Stimulated activated CD8-positive, alpha-beta memory T cell treated with anti-CD3 and anti-CD28 coated beads, Interleukin-12 subunit alpha, Interleukin-12 subunit beta, amount 100 ng/mL, for 4 hours (primary cell): ENCODE measurements at regions not wholly inside any gene's neighbourhood (a gene's known extent, or its start where the extent isn't known, plus 50 kb on each side); places are given as distances from the start of the nearest gene placed in this dataset.
"Not testable (repeated sequence)": the region's sequence is repeated elsewhere in the genome, so short reads cannot be mapped to it uniquely, and the experiment has no call there.

Source experiments
- DNase-seq: peaks from one replicate; pipeline ENCODE4 v3.0.0-alpha.2; 2020; ENCODE audit warnings: low read depth

- DNase-seq: no peak
Measured at GRCh38 chr10:23870651-23871610, 338.0 kb upstream of the KIAA1217 start.

DNA sequence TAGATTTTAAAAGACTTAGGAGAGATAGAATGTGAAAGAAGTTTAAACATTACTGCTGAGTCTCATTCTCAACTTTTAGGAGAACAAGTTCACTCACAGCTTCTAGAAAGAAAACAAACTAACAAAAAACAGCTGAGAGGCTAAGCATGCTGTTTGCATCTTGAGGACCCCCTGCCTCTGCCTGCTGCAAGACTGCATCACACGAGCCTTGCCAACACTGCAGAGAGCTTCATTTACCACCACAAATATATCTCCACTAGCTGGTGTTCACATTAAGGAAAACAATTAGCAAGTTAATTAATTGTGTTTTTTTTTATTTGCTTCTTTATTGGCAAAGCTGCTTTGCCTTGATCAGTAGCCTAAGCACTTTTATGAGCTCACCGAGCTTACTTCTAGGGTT lies 336.6 kb upstream of the KIAA1217 start:
- DNase-seq: no peak

DNA sequence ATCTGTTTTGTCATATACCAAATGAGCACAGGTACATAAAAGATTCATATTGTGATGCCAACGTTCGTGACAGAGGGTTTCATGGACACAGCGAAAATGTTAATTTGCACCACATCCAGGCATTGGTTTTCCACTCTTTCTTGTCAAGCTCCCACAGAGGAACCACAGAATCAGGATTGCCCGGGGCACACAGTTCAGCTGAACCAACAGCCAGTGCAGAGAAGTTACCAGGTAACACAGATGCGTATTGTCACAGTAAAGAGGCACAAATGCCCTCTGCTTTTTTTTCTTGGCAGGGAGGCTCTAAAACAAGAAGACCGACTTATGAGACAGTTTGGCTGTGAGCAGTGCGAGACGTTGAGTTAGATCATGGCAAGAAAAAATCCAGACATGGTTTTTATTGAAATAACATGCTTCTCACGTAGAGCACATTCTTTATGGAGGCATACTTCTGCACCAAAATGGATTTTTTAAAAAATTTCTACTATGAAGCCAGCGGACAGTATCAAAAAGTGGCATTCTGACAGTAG lies 331.1 kb upstream of the KIAA1217 start:
- no peak for DNase-seq

GRCh38 chr10:23884670-23885069 lies 324.3 kb upstream of the KIAA1217 start:
- no peak for DNase-seq

- DNase-seq: no peak
Measured at GRCh38 chr10:23885853-23886252, 323.1 kb upstream of the KIAA1217 start.

DNA sequence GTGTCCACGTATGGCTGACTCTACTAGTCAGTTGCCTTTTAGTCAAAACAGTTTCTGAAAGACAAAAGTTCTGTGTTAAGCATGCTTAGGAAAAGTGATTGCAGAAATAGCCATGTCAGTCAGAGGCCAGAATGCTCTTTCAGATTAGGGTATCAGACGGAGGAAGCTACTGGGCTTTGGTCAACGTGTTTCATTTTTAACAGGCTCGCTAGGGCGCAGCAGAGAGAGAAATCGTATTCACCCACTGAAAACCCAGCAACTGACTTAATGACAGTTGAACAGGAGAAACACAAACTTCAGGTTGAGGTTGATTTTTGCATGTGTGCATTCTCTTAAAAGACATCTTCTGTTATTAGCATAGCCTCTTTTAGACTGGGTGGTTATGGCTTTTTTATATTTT lies 322.6 kb upstream of the KIAA1217 start:
- DNase-seq: no peak

DNA sequence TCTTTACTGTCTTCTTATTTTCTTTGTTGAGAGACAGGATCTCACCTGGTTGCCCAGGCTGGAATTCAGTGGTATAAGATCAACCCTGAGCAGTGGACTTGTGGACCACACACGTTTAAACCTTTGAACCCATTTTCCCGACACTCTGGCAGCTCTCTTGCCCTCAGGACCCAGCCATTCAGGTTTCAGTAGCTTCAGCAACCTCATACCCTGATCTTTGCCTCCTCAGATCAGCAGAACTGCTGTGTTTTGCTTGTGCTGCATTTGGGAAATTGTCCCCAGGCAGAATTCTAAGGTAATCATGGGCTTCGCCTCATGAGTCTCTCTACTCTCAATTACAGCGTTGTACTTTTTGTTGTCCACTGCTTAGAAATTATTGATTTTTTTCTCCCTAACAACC lies 317.6 kb upstream of the KIAA1217 start:
- DNase-seq: no peak

GRCh38 chr10:23892296-23892695 lies 316.6 kb upstream of the KIAA1217 start:
- DNase-seq: no peak

DNA sequence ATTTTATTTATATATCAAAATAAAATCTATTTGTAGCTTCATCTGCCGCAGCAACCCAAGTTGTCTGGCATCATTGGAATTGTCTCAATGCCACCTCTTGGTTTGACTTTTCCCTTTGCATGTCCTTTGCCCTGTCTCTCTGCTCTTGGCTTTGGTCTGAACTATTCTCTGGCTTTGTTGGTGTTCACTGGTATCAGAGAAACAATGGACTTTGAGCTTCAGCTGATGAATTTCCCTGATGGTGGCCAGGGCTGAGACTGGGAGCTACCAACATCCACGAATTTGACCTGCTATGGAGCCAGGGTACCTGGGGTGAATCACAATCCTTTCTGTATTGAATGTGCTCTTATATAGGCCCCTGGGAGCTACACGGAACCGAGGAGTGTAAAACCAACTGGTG lies 311.7 kb upstream of the KIAA1217 start:
- DNase-seq: no peak

DNA sequence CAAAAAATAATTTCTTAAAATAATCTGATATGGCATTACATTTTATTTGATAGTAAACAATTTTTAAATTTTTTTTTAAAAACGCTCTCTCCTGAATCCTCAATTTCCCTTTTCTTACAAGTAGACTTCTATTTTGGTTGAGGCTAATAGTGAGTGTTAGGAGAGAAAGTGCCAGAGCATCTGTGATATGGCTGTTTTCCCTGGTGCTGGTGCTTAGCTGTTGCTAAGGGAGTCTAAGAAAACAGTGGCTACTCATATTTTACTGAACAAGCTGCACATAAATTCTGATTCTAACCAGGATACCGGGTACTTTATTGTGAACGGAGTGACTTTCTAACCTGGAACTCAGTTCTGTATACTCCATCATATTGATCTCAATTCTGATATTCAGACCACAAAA lies 311.1 kb upstream of the KIAA1217 start:
- DNase-seq: no peak

DNA sequence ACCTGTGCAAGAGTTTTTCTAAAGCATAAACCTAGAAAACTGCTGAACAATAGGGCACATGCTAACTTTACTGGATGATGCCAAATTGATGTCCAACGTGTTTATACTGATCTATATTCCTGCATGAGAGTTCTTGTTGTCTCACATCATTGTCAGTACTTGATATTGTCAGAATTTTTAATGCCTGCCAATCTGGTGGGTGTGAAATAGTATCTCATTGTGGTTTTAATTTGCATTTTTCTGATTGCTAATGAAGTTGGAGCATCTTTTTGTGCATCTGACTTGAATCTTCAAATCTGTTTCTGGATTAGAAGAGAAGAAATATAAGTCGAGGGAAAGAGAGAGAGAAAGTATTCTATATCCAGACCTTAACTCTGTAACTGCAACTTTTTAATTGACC lies 309.8 kb upstream of the KIAA1217 start:
- DNase-seq: no peak

GRCh38 chr10:23910291-23910690 lies 298.6 kb upstream of the KIAA1217 start:
- no peak for DNase-seq

DNA sequence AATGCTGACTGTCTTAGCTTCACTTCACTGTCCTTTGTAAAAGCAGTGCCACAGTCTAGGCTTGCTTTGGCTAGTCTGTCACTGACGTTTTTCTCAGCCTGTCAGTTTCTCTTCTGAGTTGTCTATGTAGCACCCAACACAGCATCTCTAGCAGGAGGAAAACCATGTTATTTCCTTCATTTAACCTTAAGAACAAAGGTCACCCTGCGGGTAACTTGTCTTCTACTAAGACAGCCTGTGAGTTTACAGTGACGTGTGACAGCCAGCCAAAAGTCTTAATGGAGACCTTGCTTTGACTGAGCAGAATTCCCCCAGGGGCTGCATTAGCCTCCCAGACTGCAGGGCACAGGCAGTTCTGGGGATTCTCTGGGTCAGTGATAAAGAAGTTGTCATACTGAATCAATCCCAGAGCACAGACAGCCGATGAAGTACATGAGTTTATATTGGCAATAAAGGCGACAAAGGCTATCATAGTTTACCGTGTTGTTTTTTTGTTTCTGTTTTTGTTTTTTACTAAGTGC lies 296.0 kb upstream of the KIAA1217 start:
- no peak for DNase-seq

DNA sequence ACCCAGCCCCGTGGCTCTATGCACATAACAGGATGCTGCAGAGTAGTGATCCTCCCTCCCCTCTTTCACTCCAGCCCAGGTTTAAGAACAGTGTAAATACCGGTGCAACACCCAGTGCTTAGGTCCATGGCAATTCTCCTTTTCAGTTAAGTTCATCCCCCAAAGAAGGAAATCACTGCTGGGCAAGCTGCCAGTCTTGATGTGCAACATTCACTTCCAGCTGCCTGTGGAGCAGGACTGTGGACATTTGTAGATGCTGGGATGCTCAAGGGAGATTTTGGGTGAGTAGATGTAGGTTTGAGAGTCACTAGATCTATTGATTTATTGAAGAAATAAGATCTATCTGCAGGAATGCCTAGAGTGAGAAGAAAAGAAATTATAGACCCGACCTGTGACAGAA lies 294.3 kb upstream of the KIAA1217 start:
- no peak for DNase-seq

DNA sequence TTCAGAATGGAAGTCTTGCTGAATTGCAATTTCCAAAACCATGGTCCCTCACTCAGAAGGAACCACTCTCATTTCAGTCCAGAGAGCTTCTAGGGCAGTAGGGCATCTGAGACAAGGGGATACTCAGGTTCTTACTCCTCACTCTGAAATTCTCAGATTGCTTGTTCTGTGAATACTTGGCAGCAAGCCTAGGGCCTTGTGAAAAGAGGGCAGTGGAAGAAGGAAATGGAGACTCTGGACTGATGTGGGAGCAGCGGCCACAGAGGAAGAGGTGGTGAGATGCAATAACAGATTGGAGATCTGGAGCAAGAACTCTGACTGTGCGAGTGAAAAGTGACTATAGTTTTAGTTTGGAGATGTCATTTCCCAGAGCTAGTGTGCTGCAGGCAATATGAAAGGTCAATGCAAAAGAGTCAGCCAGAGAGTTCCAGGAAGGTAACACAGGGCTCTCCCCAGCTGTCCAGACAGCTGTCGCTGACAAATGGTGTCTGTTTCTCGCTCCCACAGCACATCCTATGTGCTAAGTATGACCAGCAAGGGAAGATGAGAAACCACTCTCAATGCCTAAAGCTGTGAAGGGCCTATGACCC lies 291.6 kb upstream of the KIAA1217 start:
- DNase-seq: no peak

- DNase-seq: no peak
Measured at GRCh38 chr10:23918090-23918723, 290.7 kb upstream of the KIAA1217 start.

DNA sequence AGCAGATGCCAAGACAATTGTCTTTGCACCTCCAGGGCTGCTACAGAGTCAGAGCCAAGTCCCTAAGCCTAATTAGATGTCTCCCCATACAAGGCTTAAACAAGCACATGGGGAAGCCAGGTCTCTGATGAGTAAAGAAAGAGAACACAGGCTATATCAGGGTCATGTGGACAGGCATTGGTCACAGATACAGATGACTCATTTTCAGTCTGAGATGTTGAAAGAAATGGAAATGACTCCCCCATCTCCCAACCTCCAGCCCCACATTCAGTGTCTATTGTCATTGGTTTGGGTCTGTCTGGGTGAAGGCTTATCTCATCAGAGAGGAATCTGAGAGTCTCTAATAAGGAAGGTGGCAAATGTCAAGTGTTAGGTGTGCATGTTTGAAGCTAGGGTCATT lies 290.1 kb upstream of the KIAA1217 start:
- DNase-seq: no peak

DNA sequence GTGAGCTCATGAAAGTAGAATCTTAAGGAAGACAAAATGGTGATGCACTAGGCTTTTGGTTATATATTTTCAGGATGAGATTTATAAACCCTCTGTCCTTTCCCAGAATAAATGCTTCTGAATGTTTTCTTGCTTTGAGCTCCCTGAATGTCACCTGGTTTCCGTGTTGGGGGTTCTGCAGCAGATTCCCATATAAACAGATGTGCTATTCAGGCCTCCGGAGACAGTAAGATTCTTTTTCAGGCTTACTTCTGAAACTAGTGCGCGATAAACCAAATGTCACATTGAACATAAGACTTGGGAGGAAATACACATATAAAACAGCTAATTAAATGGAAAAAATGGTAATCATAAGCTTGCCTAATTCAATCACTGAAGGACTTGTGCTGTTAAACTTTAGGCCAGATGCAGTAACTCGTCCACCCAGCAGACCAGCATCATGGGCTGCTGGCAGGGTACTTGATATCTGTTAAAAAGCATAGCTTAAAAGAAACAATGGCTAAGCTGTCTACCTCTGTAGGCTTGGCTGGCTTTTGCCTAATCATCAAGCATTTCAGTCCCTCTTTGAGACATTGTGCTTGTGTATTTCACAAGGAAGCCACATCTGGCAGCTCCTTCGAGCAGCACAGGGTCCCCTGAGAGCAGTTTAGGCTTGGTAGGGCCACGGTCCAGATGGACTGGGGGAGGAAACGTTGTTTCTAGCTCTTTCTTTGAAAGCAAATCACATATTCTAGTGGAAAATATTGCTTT lies 281.2 kb upstream of the KIAA1217 start:
- no peak for DNase-seq

GRCh38 chr10:23934023-23934422 lies 274.9 kb upstream of the KIAA1217 start:
- DNase-seq: not testable (repeated sequence)

GRCh38 chr10:23945845-23946244 lies 263.1 kb upstream of the KIAA1217 start:
- no peak for DNase-seq

DNA sequence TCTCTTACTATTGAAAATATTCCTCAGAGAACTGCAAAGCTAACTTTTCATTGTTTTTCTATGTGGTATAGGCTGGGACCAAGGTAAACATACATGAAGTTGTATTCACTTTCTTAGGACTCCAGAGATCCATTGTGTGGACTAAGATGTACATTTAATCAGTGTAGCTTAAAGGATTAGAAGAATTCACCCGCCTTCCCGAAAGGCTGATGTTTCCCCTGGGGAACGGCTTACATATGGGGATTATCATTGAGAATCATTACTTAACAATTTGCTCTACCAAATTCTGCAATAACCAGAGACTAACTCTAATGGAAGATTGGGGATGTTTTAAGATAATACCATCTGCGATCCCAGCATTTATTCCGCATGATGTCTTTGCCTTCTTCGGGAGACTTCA lies 257.1 kb upstream of the KIAA1217 start:
- no peak for DNase-seq
